ENCODE measurements at regions not wholly inside any gene's neighbourhood (a gene's known extent, or its start where the extent isn't known, plus 50 kb on each side); places are given as distances from the start of the nearest gene placed in this dataset.

DNA sequence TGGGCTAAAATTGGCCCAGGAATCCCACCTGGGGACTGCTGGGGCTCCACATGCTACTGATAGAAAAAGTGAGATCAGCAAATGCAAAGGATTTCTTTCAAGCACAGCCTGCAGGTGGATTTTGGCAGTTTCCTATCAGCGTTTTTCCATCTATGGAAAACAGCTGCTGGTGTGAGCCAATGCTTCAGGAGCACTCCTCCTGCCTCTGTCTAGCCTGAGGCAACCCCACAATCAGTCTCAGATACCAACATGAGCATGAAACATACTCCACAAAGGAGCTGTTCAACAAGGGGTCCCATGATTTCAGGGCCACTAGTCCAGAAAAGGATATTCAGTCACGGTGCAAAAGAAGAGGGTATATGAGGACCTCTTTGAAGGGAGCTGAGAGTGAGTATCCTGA lies 311.5 kb upstream of the THBS1 start:
- no peak for DNase-seq (ENCODE audit: insufficient read length, low spot score)
- FAIRE-seq = no peak
- TF ChIP-seq, protein P1, sequence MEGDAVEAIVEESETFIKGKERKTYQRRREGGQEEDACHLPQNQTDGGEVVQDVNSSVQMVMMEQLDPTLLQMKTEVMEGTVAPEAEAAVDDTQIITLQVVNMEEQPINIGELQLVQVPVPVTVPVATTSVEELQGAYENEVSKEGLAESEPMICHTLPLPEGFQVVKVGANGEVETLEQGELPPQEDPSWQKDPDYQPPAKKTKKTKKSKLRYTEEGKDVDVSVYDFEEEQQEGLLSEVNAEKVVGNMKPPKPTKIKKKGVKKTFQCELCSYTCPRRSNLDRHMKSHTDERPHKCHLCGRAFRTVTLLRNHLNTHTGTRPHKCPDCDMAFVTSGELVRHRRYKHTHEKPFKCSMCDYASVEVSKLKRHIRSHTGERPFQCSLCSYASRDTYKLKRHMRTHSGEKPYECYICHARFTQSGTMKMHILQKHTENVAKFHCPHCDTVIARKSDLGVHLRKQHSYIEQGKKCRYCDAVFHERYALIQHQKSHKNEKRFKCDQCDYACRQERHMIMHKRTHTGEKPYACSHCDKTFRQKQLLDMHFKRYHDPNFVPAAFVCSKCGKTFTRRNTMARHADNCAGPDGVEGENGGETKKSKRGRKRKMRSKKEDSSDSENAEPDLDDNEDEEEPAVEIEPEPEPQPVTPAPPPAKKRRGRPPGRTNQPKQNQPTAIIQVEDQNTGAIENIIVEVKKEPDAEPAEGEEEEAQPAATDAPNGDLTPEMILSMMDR (IDR thresholded peaks at IDR 0.05; ENCODE audit: insufficient read depth, missing control alignments) = no peak

DNA sequence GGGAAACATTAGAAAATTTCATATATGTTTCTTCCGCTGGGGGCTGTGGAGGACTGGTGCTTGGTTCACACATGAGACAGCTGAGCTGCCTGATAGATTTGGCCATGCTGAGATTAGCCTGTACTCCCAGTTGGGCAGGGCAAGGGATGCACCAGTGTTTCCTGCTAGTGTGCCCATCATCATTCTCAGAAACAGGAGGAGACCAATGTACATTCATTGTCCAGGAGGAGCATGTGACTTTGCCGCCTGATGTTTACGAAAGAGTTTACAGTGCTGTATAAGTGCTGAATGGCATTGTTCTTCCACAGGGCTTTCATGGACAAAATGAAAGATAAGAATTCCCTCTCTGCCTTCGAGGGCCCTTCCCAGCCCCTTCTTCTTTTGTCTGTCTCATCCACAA lies 311.1 kb upstream of the THBS1 start:
- FAIRE-seq (no peak), DNase-seq (ENCODE audit: insufficient read length, low spot score) (no peak)
- TF ChIP-seq, protein P1 (IDR thresholded peaks at IDR 0.05; ENCODE audit: insufficient read depth, missing control alignments) = no peak

DNA sequence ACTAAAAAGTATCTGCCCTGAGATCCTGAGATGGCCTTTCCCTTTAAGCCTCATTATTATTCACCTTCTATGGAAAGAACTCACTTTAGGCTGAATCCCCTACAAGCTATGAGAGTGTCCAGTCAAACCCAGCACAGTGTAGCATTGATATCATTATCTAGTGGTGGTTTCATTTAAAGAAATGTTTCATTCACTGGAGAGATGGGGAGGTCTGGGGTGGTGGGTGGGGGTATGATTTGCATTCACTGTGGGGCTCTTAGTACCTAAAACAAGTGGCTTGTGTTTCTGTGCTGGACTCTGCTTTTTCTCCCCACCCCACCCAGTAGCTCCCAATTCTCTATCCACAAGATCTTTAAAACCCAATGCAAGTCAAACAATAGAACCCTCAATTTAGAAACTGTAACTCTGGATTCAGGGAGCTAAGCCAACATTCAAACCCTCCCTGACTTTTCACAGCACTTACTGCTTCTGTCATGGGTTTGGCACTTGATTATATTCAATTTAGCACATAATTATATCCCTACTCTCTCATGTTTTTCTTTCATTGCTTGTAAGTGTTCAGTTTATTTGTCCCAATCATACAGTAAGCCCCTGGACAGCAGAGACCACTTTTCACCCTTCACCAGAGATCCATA lies 310.5 kb upstream of the THBS1 start:
- DNase-seq (ENCODE audit: insufficient read length, low spot score) (no peak), FAIRE-seq (no peak)
- TF ChIP-seq, protein P1 (IDR thresholded peaks at IDR 0.05; ENCODE audit: insufficient read depth, missing control alignments) = no peak

DNA sequence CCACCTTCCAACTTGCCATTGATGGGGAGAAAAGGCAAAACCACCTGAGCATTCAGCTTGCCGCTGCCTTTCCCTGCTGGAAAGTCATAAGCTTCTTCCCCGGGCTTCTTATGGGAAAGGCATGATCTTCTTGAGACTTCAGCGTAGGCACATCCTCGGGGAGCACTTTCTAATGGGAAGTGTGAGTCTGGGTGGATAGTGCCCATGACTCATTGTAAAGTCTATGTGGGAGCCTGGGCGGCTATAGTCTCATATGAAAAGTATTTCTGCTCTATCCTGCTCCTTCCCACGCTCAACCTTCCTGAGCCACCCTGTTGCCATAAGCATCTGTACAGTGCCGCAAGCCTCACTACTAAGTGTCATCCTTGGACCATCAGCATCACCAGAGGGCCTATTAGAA lies 309.9 kb upstream of the THBS1 start:
- DNase-seq (ENCODE audit: insufficient read length, low spot score) (no peak), FAIRE-seq (no peak)
- TF ChIP-seq, protein P1 (IDR thresholded peaks at IDR 0.05; ENCODE audit: insufficient read depth, missing control alignments) = no peak

DNA sequence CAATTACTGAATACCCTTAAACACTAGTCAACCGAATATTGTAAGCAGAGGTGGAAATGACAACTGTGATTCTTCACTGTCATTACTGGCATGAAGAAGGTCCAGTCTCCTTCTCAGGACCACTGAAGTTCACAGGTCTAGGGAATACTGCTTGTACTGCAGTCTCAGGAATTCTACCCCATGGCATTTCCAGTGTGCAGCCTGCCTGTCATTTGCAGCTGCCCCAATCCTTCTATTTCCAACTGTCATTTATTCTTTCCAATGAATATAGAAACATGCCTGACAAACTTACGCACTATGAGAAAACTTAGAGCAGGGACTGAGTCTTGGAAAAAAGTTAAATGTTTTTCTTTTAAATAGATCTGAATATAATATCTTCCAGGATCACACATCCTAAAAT lies 308.0 kb upstream of the THBS1 start:
- FAIRE-seq (no peak), DNase-seq (ENCODE audit: insufficient read length, low spot score) (no peak)
- TF ChIP-seq, protein P1 (IDR thresholded peaks at IDR 0.05; ENCODE audit: insufficient read depth, missing control alignments) = no peak

DNA sequence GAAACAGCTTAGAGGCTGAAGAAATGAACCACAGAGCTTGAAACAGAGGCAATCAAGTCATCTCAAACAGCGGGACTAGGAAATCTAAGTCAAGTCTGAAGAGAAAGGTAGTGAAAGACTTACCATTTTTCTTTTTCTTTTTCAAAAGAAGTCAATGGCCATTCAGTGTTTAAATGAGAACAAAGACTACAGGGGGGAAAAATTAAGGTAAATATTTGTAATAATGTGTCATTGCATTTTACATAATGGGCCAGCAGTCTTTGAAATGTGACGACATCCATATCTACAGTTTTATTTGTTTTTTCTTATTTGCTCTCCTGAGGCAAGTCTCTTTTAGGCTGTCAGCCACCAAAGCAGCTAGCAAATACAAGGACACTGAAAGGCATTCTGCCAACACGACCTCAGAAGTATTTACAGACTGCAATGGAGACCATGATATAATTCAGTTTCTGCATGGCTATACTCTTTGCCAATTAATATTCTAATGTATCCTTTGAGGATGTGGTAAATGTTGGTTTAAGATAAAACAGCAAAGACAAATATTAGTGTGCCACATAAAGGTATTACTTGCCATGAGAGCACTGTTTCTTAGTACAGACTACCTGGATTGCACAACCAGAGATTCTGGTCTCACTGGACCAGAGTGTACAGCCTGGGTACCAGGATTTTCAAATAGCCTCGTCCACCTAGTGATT lies 307.0 kb upstream of the THBS1 start:
- TF ChIP-seq, protein P1 (IDR thresholded peaks at IDR 0.05; ENCODE audit: insufficient read depth, missing control alignments) = no peak
- no peak for FAIRE-seq
- no peak for DNase-seq (ENCODE audit: insufficient read length, low spot score)

DNA sequence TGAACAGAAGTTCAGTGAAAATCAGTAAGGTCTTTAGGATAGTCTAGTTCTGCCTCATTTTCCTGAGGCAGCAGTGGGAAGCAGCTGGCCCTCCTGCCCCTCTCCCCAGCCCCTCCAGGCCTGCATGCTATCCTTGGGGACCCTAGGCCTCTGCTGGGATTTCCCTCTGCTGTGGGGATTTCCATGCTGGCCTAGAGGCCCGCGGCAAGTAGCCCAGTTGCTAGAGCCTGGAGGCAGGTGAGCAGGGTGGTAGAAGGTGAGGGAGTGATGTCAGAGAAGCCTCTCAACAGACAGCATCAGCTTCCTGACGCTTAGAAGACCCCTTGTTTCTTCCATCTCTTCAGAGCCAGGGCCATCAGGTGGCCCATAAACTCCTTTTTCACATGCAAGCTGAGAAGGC lies 305.8 kb upstream of the THBS1 start:
- TF ChIP-seq, protein P1 (IDR thresholded peaks at IDR 0.05; ENCODE audit: insufficient read depth, missing control alignments) = no peak
- DNase-seq (ENCODE audit: insufficient read length, low spot score) (no peak), FAIRE-seq (no peak)

All from D721Med (cell line).